Endothelial cell of umbilical vein (primary cell): ENCODE measurements at regions not wholly inside any gene's neighbourhood (a gene's known extent, or its start where the extent isn't known, plus 50 kb on each side); places are given as distances from the start of the nearest gene placed in this dataset.

ENCODE experiments used
- CTCF ChIP-seq, 2 donors: IDR thresholded peaks; 1 replicate in 1 of 2; 2 replicates in 1 of 2; pipeline ENCODE4 v1.5.1; 2011; ENCODE audit warnings: low read length in 2 of 2, mild to moderate bottlenecking in 2 of 2, moderate library complexity in 2 of 2, control low read depth in 1 of 2, inconsistent platforms in 1 of 2, low read depth in 1 of 2; ENCODE audit not compliant: insufficient read depth in 1 of 2; ENCODE audit errors: extremely low read depth in 1 of 2
- EZH2 ChIP-seq: IDR thresholded peaks from 2 replicates; pipeline ENCODE4 v1.6.1; 2012; ENCODE audit warnings: borderline replicate concordance, low read depth, mild to moderate bottlenecking, moderate library complexity, low read length, inconsistent platforms; ENCODE audit not compliant: severe bottlenecking
- MAX ChIP-seq: IDR thresholded peaks from 2 replicates; pipeline ENCODE4 v1.6.1; 2011; ENCODE audit not compliant: insufficient read depth, insufficient read length
- MYC ChIP-seq: IDR thresholded peaks from one replicate; pipeline ENCODE4 v1.6.1; 2011; ENCODE audit warnings: mild to moderate bottlenecking, low read depth, low read length
- POLR2A ChIP-seq: IDR thresholded peaks from 2 replicates; pipeline ENCODE4 v1.6.1; 2012; ENCODE audit warnings: low read depth, mild to moderate bottlenecking, control low read depth, low read length
- POLR2AphosphoS5 ChIP-seq: IDR thresholded peaks from 2 replicates; pipeline ENCODE4 v1.6.1; 2012; ENCODE audit warnings: low read depth, mild to moderate bottlenecking, control low read depth, low read length, moderate library complexity; ENCODE audit not compliant: insufficient read depth

- TF ChIP-seq POLR2A, result no peak
- no peak for TF ChIP-seq CTCF (IDR thresholded peaks at IDR 0.05; ENCODE audit: extremely low read depth in 1 of 2, insufficient read depth in 1 of 2, low read depth in 1 of 2, low read length in 2 of 2)
- TF ChIP-seq POLR2AphosphoS5, result no peak
- TF ChIP-seq MYC, result no peak
- no peak for TF ChIP-seq EZH2
- no peak for TF ChIP-seq MAX
These were observed 1718.2 kb downstream of the EFNB2 start for GRCh38 chr13:104817271-104817670.
